ENCODE measurements at regions not wholly inside any gene's neighbourhood (a gene's known extent, or its start where the extent isn't known, plus 50 kb on each side); places are given as distances from the start of the nearest gene placed in this dataset.

- no peak for DNase-seq (ENCODE audit: low read depth in 2 of 2, low spot score in 1 of 2)
These were observed 55.1 kb upstream of the BCOR start for GRCh38 chrX:40152741-40153344.

- no peak for DNase-seq (ENCODE audit: low read depth in 2 of 2, low spot score in 1 of 2)
These were observed 54.5 kb upstream of the BCOR start for GRCh38 chrX:40152173-40152711.

- no peak for DNase-seq (ENCODE audit: low read depth in 2 of 2, low spot score in 1 of 2)
These were observed 53.7 kb upstream of the BCOR start for GRCh38 chrX:40151211-40152172.

- no peak for DNase-seq (ENCODE audit: low read depth in 2 of 2, low spot score in 1 of 2)
These were observed 52.7 kb upstream of the BCOR start for GRCh38 chrX:40150503-40150902.

- DNase-seq (ENCODE audit: low read depth in 2 of 2, low spot score in 1 of 2) = no peak
These were observed 51.8 kb upstream of the BCOR start for GRCh38 chrX:40149286-40150175.

GRCh38 chrX:40148385-40149285, 50.9 kb upstream of the BCOR start:
- DNase-seq (ENCODE audit: low read depth in 2 of 2, low spot score in 1 of 2) = no peak

- no peak for DNase-seq (ENCODE audit: low read depth in 2 of 2, low spot score in 1 of 2)
These were observed 50.2 kb upstream of the BCOR start for GRCh38 chrX:40147971-40148370.

Measured in stimulated activated CD8-positive, alpha-beta memory T cell treated with anti-CD3 and anti-CD28 coated beads, Interleukin-4, amount 100 ng/mL, for 1 hour (primary cell).